ENCODE measurements at regions not wholly inside any gene's neighbourhood (a gene's known extent, or its start where the extent isn't known, plus 50 kb on each side); places are given as distances from the start of the nearest gene placed in this dataset.

DNA sequence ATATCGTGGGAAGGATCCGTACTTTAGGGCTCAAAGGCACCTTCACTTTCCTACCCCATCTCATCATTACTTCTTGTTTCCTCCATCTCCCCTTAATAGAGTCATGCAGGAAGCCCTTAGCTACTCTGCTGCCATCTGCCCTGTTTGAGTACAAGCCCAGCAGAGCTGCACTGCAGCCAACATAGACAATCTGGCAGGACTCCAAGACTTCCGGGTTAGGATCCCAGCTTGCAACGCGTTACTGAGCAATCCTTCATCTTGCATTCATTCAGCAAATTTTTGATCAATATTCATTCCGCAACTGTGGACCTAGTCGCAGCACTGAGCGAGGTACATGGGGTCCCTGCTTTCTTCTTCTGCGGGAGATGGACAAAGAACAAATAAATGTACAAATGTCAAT, 344.9 kb downstream of the BCOR start:
- Histone ChIP-seq H3K27me3 (ENCODE audit: insufficient read depth, low read depth) (no peaks in the 10 kb centered on the region), H3K79me2 (ENCODE audit: insufficient read depth, low read depth) (no peaks in the 10 kb centered on the region), H4K20me1 (ENCODE audit: insufficient read depth) (no peaks in the 10 kb centered on the region), H2AFZ (ENCODE audit: low read depth) (no peak overlapping the region), H3K4me1 (ENCODE audit: low read depth, poor library complexity, severe bottlenecking) (no peaks in the 10 kb centered on the region), H3K36me3 (ENCODE audit: insufficient read depth) (no peaks in the 10 kb centered on the region), H3K4me3 (IDR thresholded peaks at IDR 0.05; ENCODE audit: insufficient read depth, low read depth, low read length) (no peak overlapping the region), H3K27ac (no peak overlapping the region), H3K4me2 (no peak overlapping the region), H3K9ac (no peak overlapping the region)
- TF ChIP-seq, protein P1, sequence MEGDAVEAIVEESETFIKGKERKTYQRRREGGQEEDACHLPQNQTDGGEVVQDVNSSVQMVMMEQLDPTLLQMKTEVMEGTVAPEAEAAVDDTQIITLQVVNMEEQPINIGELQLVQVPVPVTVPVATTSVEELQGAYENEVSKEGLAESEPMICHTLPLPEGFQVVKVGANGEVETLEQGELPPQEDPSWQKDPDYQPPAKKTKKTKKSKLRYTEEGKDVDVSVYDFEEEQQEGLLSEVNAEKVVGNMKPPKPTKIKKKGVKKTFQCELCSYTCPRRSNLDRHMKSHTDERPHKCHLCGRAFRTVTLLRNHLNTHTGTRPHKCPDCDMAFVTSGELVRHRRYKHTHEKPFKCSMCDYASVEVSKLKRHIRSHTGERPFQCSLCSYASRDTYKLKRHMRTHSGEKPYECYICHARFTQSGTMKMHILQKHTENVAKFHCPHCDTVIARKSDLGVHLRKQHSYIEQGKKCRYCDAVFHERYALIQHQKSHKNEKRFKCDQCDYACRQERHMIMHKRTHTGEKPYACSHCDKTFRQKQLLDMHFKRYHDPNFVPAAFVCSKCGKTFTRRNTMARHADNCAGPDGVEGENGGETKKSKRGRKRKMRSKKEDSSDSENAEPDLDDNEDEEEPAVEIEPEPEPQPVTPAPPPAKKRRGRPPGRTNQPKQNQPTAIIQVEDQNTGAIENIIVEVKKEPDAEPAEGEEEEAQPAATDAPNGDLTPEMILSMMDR (conservative IDR thresholded peaks at IDR 0.05; ENCODE audit: low read depth, low read length) = no peak

DNA sequence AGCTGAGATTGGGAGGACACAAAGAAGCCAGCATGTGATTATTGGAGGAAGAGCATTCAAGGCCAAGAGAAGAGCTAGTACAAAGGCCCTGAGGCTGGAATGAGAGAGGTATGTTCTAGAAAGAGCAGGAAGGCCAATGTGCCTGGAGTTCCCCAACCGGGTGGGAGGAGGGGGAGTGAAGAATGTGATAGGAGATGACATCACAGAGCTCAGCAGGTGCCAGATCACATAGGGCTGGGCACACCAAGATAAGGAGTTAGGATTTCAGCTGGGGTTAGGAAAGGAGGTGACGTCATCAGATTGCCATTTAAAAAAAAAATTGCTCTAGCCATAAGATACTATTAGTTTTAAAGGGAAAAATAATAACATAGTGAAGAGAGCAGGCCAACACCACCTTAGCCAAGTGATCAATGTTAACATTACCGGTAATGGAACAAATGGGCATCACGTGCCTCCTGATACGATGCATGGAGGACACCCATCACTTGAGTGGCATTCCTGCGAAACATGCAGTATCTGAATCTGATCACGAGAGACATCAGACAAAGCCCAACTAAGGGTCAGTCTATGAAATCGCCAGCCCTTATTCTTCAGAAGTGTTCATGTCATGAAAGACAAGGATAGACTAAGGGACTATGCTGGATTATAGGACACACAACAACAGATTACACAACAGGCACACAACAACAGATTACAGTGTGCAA, 344.3 kb downstream of the BCOR start:
- TF ChIP-seq, protein P1 (conservative IDR thresholded peaks at IDR 0.05; ENCODE audit: low read depth, low read length) = no peak
- no peak overlapping the region for H2AFZ ChIP-seq (ENCODE audit: low read depth)
- H3K27me3 ChIP-seq (ENCODE audit: insufficient read depth, low read depth) = no peaks in the 10 kb centered on the region
- H3K4me1 ChIP-seq (ENCODE audit: low read depth, poor library complexity, severe bottlenecking) = no peaks in the 10 kb centered on the region
- H3K27ac ChIP-seq = no peak overlapping the region
- H3K4me3 ChIP-seq (IDR thresholded peaks at IDR 0.05; ENCODE audit: insufficient read depth, low read depth, low read length) = no peak overlapping the region
- H3K36me3 ChIP-seq (ENCODE audit: insufficient read depth) = no peaks in the 10 kb centered on the region
- H3K4me2 ChIP-seq = no peak overlapping the region
- H4K20me1 ChIP-seq (ENCODE audit: insufficient read depth) = no peaks in the 10 kb centered on the region
- no peak overlapping the region for H3K9ac ChIP-seq
- H3K79me2 ChIP-seq (ENCODE audit: insufficient read depth, low read depth) = no peaks in the 10 kb centered on the region

DNA sequence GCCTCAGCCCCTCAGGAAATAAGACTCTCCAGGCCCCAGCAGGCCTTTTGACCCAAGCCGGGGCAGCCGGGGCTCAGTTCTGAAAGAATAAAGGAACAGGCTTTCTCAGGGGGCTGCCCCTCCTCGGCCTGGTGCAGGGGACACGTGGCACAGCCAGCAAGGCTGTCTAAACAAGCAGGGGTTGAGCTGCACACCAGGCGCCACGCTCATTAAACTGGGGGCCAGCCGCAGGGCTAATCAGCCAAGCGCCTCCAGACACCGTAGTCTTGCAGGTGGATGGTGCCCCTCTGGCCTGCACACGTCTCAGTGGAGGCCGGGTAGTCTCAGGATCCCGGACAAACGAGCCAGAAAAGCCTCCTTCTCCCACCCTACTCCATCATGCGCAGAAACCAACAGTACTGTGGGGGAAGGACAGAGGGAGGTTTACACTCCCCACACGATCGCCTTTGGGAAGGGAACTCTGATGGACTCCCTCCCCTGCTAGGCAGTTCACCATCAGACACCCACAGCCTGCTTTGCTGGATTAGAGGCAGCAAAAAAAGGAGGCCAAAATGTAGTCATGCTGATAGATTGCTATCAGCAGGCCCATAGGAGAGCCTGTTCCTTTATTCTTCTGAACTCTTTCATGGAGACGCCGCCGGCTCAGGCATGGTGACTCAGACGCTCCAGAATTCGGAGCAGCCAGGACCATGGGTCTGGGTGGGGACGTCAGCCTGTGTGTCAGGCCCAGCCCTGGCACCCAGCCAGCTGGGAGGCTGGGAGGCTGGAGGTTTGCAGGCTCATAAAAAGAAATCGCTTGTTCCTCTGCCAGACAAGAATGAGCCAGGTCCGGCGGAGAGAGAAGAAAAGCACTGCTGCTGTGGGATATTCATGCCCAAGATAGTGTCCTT, 342.4 kb downstream of the BCOR start:
- no peaks in the 10 kb centered on the region for H3K36me3 ChIP-seq (ENCODE audit: insufficient read depth)
- H3K27ac ChIP-seq = no peak overlapping the region
- no peak overlapping the region for H3K4me2 ChIP-seq
- no peaks in the 10 kb centered on the region for H3K27me3 ChIP-seq (ENCODE audit: insufficient read depth, low read depth)
- TF ChIP-seq, protein P1 (conservative IDR thresholded peaks at IDR 0.05; ENCODE audit: low read depth, low read length) = no peak
- no peaks in the 10 kb centered on the region for H3K4me1 ChIP-seq (ENCODE audit: low read depth, poor library complexity, severe bottlenecking)
- H2AFZ ChIP-seq (ENCODE audit: low read depth) = no peak overlapping the region
- no peak overlapping the region for H3K4me3 ChIP-seq (IDR thresholded peaks at IDR 0.05; ENCODE audit: insufficient read depth, low read depth, low read length)
- H3K9ac ChIP-seq = no peak overlapping the region
- H3K79me2 ChIP-seq (ENCODE audit: insufficient read depth, low read depth) = no peaks in the 10 kb centered on the region
- no peaks in the 10 kb centered on the region for H4K20me1 ChIP-seq (ENCODE audit: insufficient read depth)

DNA sequence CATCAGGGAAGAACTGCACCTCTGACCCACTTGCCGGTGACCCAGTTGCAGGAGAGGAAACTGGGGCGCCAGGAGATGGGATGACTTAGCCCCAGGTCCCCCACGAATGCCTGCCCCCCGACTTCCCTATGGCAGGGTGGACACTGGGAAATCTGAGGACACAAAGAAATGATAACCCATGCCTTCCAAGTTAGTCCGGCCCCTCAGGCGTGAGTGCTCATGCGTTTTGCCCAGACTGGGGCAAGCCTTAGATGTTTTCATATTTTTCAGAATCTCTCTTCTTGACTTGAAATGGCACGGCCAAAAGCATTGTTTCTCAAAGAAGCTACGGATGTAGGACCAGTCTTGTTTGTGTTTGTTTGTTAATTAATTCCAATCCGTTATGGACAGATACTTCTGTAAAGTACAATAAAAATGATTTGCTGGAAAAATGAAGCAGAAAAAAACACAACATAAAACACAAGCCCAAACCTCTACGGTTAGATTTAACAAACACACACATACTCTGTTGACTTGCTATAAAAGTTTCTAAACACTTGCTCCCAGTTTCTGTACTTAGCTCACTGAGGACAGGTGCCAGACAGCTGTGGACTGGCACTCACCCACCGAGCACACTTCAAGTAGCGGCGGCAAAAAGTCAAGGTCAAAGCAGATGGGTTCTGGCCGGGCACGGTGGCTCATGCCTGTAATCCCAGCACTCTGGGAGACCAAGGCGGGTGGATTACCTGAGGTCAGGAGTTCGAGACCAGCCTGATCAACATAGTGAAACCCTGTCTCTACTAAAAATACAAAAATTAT, 341.5 kb downstream of the BCOR start:
- H3K9ac ChIP-seq = no peak overlapping the region
- H3K4me3 ChIP-seq (IDR thresholded peaks at IDR 0.05; ENCODE audit: insufficient read depth, low read depth, low read length) = no peak overlapping the region

More for the DNA sequence above, 341.5 kb downstream of the BCOR start:
- Histone ChIP-seq H3K79me2 (ENCODE audit: insufficient read depth, low read depth) (no peaks in the 10 kb centered on the region), H3K27ac (no peak overlapping the region), H2AFZ (ENCODE audit: low read depth) (no peak overlapping the region), H3K4me2 (no peak overlapping the region), H3K4me1 (ENCODE audit: low read depth, poor library complexity, severe bottlenecking) (no peaks in the 10 kb centered on the region), H3K36me3 (ENCODE audit: insufficient read depth) (no peaks in the 10 kb centered on the region), H4K20me1 (ENCODE audit: insufficient read depth) (no peaks in the 10 kb centered on the region), H3K27me3 (ENCODE audit: insufficient read depth, low read depth) (no peaks in the 10 kb centered on the region)
- TF ChIP-seq, protein P1 (conservative IDR thresholded peaks at IDR 0.05; ENCODE audit: low read depth, low read length) = no peak
